Frontal cortex (tissue), 3 donors: ENCODE measurements at regions not wholly inside any gene's neighbourhood (a gene's known extent, or its start where the extent isn't known, plus 50 kb on each side); places are given as distances from the start of the nearest gene placed in this dataset.
"Not testable (repeated sequence)": the region's sequence is repeated elsewhere in the genome, so short reads cannot be mapped to it uniquely, and the experiment has no call there.

Source experiments
- DNase-seq, 2 donors: peaks; one replicate each; pipeline ENCODE4 v3.0.0; 2012; ENCODE audit warnings: low spot score in 2 of 2
- FAIRE-seq: peaks from 2 replicates; lab custom pipeline; 2012; peaks lifted over from hg19 to GRCh38; lab: Jason Lieb, UNC
- donor health status: control.
- donor health status: control.
- donor health status: control.

GRCh38 chr1:95506736-95507414, 272.9 kb downstream of the RWDD3 start:
- FAIRE-seq = no peak
- DNase-seq = no peak

GRCh38 chr1:95509989-95510388, 276.0 kb downstream of the RWDD3 start:
- no peak for DNase-seq
- FAIRE-seq = no peak

- FAIRE-seq (no peak), DNase-seq (no peak)
Measured at GRCh38 chr1:95512925-95513324, 278.9 kb downstream of the RWDD3 start.

- DNase-seq (no peak), FAIRE-seq (no peak)
Measured at GRCh38 chr1:95517506-95517905, 283.5 kb downstream of the RWDD3 start.

- FAIRE-seq (no peak), DNase-seq (no peak)
Measured at GRCh38 chr1:95518310-95518709, 284.3 kb downstream of the RWDD3 start.

- DNase-seq (no peak), FAIRE-seq (no peak)
Measured at GRCh38 chr1:95520390-95520789, 286.4 kb downstream of the RWDD3 start.

- FAIRE-seq (no peak), DNase-seq (no peak)
Measured at GRCh38 chr1:95532335-95532734, 298.3 kb downstream of the RWDD3 start.

- DNase-seq (no peak), FAIRE-seq (no peak)
Measured at GRCh38 chr1:95534985-95535384, 301.0 kb downstream of the RWDD3 start.

GRCh38 chr1:95535614-95536013, 301.6 kb downstream of the RWDD3 start:
- FAIRE-seq (no peak), DNase-seq (no peak)

GRCh38 chr1:95536501-95536900, 302.5 kb downstream of the RWDD3 start:
- FAIRE-seq = no peak

GRCh38 chr1:95537176-95537575, 303.2 kb downstream of the RWDD3 start:
- FAIRE-seq (no peak), DNase-seq (no peak)

More at GRCh38 chr1:95536501-95536900, 302.5 kb downstream of the RWDD3 start:
- DNase-seq = no peak

- not testable (repeated sequence) for FAIRE-seq, DNase-seq
Measured at GRCh38 chr1:95538242-95538641, 304.2 kb downstream of the RWDD3 start.

GRCh38 chr1:95542936-95543335, 308.9 kb downstream of the RWDD3 start:
- no peak for DNase-seq
- no peak for FAIRE-seq

GRCh38 chr1:95547005-95547404, 313.0 kb downstream of the RWDD3 start:
- FAIRE-seq (no peak), DNase-seq (no peak)

GRCh38 chr1:95548211-95548610, 314.2 kb downstream of the RWDD3 start:
- FAIRE-seq = no peak
- DNase-seq = no peak

GRCh38 chr1:95551201-95551600, 317.2 kb downstream of the RWDD3 start:
- DNase-seq (no peak), FAIRE-seq (no peak)

GRCh38 chr1:95553595-95553994, 319.6 kb downstream of the RWDD3 start:
- no peak for DNase-seq
- no peak for FAIRE-seq

GRCh38 chr1:95554408-95554807, 320.4 kb downstream of the RWDD3 start:
- no peak for FAIRE-seq

GRCh38 chr1:95558791-95559190, 324.8 kb downstream of the RWDD3 start:
- no peak for DNase-seq

More at GRCh38 chr1:95554408-95554807, 320.4 kb downstream of the RWDD3 start:
- no peak for DNase-seq

GRCh38 chr1:95561346-95561745, 327.3 kb downstream of the RWDD3 start:
- no peak for FAIRE-seq
- no peak for DNase-seq

More at GRCh38 chr1:95558791-95559190, 324.8 kb downstream of the RWDD3 start:
- FAIRE-seq = no peak

- no peak for DNase-seq
- FAIRE-seq = no peak
Measured at GRCh38 chr1:95562230-95562629, 328.2 kb downstream of the RWDD3 start.

GRCh38 chr1:95572002-95572401, 338.0 kb downstream of the RWDD3 start:
- DNase-seq (no peak), FAIRE-seq (no peak)
